ENCODE measurements at regions not wholly inside any gene's neighbourhood (a gene's known extent, or its start where the extent isn't known, plus 50 kb on each side); places are given as distances from the start of the nearest gene placed in this dataset.

- TF ChIP-seq, protein P1, sequence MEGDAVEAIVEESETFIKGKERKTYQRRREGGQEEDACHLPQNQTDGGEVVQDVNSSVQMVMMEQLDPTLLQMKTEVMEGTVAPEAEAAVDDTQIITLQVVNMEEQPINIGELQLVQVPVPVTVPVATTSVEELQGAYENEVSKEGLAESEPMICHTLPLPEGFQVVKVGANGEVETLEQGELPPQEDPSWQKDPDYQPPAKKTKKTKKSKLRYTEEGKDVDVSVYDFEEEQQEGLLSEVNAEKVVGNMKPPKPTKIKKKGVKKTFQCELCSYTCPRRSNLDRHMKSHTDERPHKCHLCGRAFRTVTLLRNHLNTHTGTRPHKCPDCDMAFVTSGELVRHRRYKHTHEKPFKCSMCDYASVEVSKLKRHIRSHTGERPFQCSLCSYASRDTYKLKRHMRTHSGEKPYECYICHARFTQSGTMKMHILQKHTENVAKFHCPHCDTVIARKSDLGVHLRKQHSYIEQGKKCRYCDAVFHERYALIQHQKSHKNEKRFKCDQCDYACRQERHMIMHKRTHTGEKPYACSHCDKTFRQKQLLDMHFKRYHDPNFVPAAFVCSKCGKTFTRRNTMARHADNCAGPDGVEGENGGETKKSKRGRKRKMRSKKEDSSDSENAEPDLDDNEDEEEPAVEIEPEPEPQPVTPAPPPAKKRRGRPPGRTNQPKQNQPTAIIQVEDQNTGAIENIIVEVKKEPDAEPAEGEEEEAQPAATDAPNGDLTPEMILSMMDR (IDR thresholded peaks at IDR 0.05; ENCODE audit: insufficient read depth, low read length, severe bottlenecking): no peak
- DNase-seq (ENCODE audit: low read depth) (no peak), FAIRE-seq (no peak)
- Histone ChIP-seq H3K27me3 (ENCODE audit: control insufficient read depth, insufficient read depth, low read length) (no peaks in the 10 kb centered on the region), H3K4me3 (ENCODE audit: low read depth, low read length) (no peak overlapping the region), H3K36me3 (ENCODE audit: control insufficient read depth, insufficient read depth, low read length) (no peaks in the 10 kb centered on the region)
Observed at GRCh38 chr15:37740623-37741141, 193.8 kb upstream of the TMCO5A start.

DNA sequence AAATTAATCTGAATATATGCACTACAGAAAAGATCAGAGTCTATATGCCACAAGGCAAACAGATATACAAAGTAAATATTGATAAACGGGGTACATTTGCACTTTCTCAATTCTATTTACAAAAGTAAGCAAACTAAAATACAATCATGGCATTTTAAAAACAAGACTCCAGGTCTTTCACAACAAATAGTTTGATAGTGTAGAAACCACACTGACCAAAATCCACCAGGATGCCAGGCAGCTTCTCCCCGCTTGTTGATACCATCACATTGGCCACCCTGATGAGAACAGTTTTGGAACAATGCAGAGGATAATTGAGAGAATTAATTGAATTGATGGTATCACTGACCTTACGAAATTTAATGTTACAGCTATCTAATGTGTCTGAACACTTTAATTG, 190.6 kb upstream of the TMCO5A start:
- H3K4me3 ChIP-seq (ENCODE audit: low read depth, low read length): no peak overlapping the region
- no peak for DNase-seq (ENCODE audit: low read depth)
- TF ChIP-seq, protein P1 (IDR thresholded peaks at IDR 0.05; ENCODE audit: insufficient read depth, low read length, severe bottlenecking): no peak
- FAIRE-seq: no peak
- no peaks in the 10 kb centered on the region for H3K27me3 ChIP-seq (ENCODE audit: control insufficient read depth, insufficient read depth, low read length)
- H3K36me3 ChIP-seq (ENCODE audit: control insufficient read depth, insufficient read depth, low read length): no peaks in the 10 kb centered on the region

DNA sequence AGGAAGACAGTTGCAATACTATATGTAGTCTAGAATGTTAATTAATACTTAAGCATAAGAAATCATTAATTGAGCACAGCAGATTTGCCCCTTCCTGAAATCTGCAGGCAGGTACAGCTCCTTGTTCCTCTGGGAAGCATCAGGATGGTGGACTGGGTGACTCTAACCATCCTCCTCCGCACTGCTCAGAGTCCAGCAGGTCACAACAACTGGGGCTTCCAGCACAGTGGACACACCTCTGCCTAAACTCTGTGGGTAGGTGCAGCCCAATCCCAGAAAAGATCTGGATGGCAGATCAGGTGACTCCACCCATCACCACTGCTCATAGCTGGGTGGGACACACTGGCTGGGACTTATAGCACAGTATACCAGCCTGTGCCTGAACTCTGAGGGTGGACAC, 189.9 kb upstream of the TMCO5A start:
- no peak overlapping the region for H3K4me3 ChIP-seq (ENCODE audit: low read depth, low read length)
- DNase-seq (ENCODE audit: low read depth) (no peak), FAIRE-seq (peak; percentile 73)
- no peaks in the 10 kb centered on the region for H3K27me3 ChIP-seq (ENCODE audit: control insufficient read depth, insufficient read depth, low read length)
- TF ChIP-seq, protein P1 (IDR thresholded peaks at IDR 0.05; ENCODE audit: insufficient read depth, low read length, severe bottlenecking): no peak
- no peaks in the 10 kb centered on the region for H3K36me3 ChIP-seq (ENCODE audit: control insufficient read depth, insufficient read depth, low read length)

DNA sequence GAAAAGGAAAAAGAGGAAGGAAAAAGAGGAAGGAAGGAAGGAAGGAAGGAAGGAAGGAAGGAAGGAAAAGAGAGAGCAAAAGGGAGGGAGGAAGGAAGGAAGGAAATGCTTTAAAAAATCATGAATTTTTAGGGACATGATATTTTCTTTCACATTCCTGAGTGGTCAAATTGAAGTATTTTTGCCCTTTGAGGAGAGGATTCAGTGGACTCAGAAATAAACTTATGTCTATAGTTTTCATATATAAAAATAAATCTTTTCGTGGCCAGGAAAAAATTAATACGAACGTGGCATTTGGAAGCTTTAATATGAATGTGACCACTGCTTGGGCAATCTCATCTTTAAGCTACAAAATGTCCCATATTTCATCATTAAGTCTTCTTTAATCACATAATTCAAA, 183.0 kb upstream of the TMCO5A start:
- DNase-seq (ENCODE audit: low read depth) (no peak), FAIRE-seq (no peak)
- H3K36me3 ChIP-seq (ENCODE audit: control insufficient read depth, insufficient read depth, low read length): no peaks in the 10 kb centered on the region
- TF ChIP-seq, protein P1 (IDR thresholded peaks at IDR 0.05; ENCODE audit: insufficient read depth, low read length, severe bottlenecking): no peak
- no peaks in the 10 kb centered on the region for H3K27me3 ChIP-seq (ENCODE audit: control insufficient read depth, insufficient read depth, low read length)
- no peak overlapping the region for H3K4me3 ChIP-seq (ENCODE audit: low read depth, low read length)

DNA sequence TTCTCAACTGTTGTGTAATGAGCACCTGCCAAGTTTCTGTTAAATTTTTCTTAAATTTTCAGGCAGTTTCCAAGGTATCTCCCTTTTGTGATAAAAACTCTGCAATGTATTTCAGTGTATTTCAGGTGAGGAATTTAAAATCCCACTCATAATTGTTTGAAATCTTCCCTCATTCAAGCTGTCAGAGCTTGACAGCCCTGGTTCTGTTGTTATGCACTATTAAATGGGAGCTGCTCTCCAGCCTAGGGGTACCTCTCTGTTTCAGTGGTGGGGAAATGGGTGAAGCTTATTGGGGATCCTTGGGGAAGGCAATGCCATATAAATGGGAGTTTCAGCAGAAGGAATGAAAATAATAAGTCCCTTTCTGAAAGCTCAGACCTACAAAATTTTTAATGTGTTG, 178.0 kb upstream of the TMCO5A start:
- FAIRE-seq: no peak
- no peak overlapping the region for H3K4me3 ChIP-seq (ENCODE audit: low read depth, low read length)
- H3K36me3 ChIP-seq (ENCODE audit: control insufficient read depth, insufficient read depth, low read length): no peaks in the 10 kb centered on the region
- DNase-seq (ENCODE audit: low read depth): no peak
- H3K27me3 ChIP-seq (ENCODE audit: control insufficient read depth, insufficient read depth, low read length): no peaks in the 10 kb centered on the region
- TF ChIP-seq, protein P1 (IDR thresholded peaks at IDR 0.05; ENCODE audit: insufficient read depth, low read length, severe bottlenecking): no peak

DNA sequence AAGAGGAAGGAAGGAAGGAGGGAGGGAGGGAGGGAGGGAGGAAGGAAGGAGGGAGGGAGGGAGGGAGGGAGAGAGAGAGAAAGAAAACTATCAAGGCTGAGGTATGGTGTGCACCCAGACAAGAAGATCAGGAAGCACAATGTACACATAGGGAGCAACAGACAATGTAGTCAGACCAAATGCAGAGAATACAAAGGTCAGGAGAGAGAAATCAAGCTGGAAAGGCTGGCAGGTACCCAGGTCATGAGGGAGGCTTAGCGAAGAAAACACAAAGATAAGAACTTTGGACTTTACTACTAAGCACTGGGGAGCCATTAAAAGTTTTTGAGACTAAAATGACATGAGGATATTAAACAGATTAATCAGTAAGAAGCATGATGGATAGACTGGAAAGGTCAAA, 176.0 kb upstream of the TMCO5A start:
- TF ChIP-seq, protein P1 (IDR thresholded peaks at IDR 0.05; ENCODE audit: insufficient read depth, low read length, severe bottlenecking): no peak
- Histone ChIP-seq H3K4me3 (ENCODE audit: low read depth, low read length) (no peak overlapping the region), H3K36me3 (ENCODE audit: control insufficient read depth, insufficient read depth, low read length) (no peaks in the 10 kb centered on the region), H3K27me3 (ENCODE audit: control insufficient read depth, insufficient read depth, low read length) (no peaks in the 10 kb centered on the region)
- no peak for DNase-seq (ENCODE audit: low read depth)
- FAIRE-seq: no peak
